Endothelial cell of umbilical vein (primary cell): ENCODE measurements at regions not wholly inside any gene's neighbourhood (a gene's known extent, or its start where the extent isn't known, plus 50 kb on each side); places are given as distances from the start of the nearest gene placed in this dataset.

ENCODE experiments used
- BruUV-seq: library from RNA; stranded (reverse); fragments of 400-500 nt; replicated peaks from 2 replicates; lab custom pipeline; 2021; lab: Mats Ljungman, UMichigan
- CTCF ChIA-PET: fragments of 300-600, 350-600 bp; sonication (Branson Sonifier 250); formaldehyde crosslinking; loops from one replicate; lab custom pipeline; 2021; ENCODE audit warnings: antibody characterized with exemption, inconsistent platforms; lab: Charles Lee
- POLR2A ChIA-PET: fragments of 300-600, 350-600 bp; sonication (Branson Sonifier 250); formaldehyde crosslinking; loops from one replicate; lab custom pipeline; 2021; ENCODE audit warnings: antibody characterized with exemption, inconsistent platforms; lab: Charles Lee
- DNase-seq: peaks from one replicate; pipeline ENCODE4 v3.0.0-alpha.2; 2011; ENCODE audit warnings: low read depth, low spot score
- FAIRE-seq: peaks from 2 replicates; lab custom pipeline; 2011; peaks lifted over from hg19 to GRCh38; lab: Jason Lieb, UNC
- H2AFZ ChIP-seq: 2 replicates; pipeline ENCODE4 v1.6.0; 2012; ENCODE audit warnings: low read depth, low read length, control low read depth, inconsistent platforms
- H3K27ac ChIP-seq: 2 replicates; pipeline ENCODE4 v1.5.1; 2011; ENCODE audit warnings: low read depth, mild to moderate bottlenecking, control low read depth, low read length, moderate library complexity; ENCODE audit not compliant: insufficient read depth
- H3K27me3 ChIP-seq, 2 experiments: 2 replicates each; pipeline versions ENCODE4 v1.6.0 to v1.6.1; 2011; ENCODE audit warnings: low read length in 2 of 2, mixed read lengths in 1 of 2; ENCODE audit not compliant: control insufficient read depth in 2 of 2, insufficient read depth in 2 of 2
- H3K36me3 ChIP-seq, 2 experiments: 2 replicates in 1 of 2; 3 replicates in 1 of 2; pipeline ENCODE4 v1.5.1; 2011; ENCODE audit warnings: low read length in 2 of 2, mild to moderate bottlenecking in 1 of 2, moderate library complexity in 1 of 2; ENCODE audit not compliant: control insufficient read depth in 2 of 2, insufficient read depth in 2 of 2; ENCODE audit errors: extremely low read depth in 1 of 2
- H3K4me1 ChIP-seq: 3 replicates; pipeline ENCODE4 v1.5.1; 2011; ENCODE audit warnings: mild to moderate bottlenecking, low read length; ENCODE audit not compliant: control insufficient read depth, insufficient read depth; ENCODE audit errors: extremely low read depth
- H3K4me2 ChIP-seq: 2 replicates; pipeline ENCODE4 v1.6.1; 2011; ENCODE audit warnings: low read length, control low read depth, mixed read lengths; ENCODE audit not compliant: insufficient read depth
- H3K4me3 ChIP-seq, 3 experiments: fragments of 200-600 bp in 1 of 3; sonication (generic), shearing (Covaris generic) in 1 of 3; replicated peaks in 1 of 3; 2 replicates each; pipeline ENCODE4 v1.5.1; 2011 to 2016; ENCODE audit warnings: control low read depth in 3 of 3, low read length in 3 of 3, mild to moderate bottlenecking in 2 of 3, inconsistent platforms in 1 of 3, low read depth in 1 of 3, moderate library complexity in 1 of 3; ENCODE audit not compliant: insufficient read depth in 1 of 3
- H3K79me2 ChIP-seq: 2 replicates; pipeline ENCODE4 v1.6.0; 2012; ENCODE audit warnings: low read length, inconsistent platforms; ENCODE audit not compliant: control insufficient read depth, insufficient read depth
- H3K9ac ChIP-seq: replicated peaks from 2 replicates; pipeline ENCODE3; 2011; ENCODE audit warnings: low read length, control low read depth; ENCODE audit not compliant: insufficient read depth; ENCODE audit errors: extremely low read depth
- H3K9me1 ChIP-seq: replicated peaks from 3 replicates; pipeline ENCODE4 v1.6.0; 2011; ENCODE audit warnings: mild to moderate bottlenecking, low read length; ENCODE audit not compliant: control insufficient read depth, insufficient read depth; ENCODE audit errors: extremely low read depth
- H3K9me3 ChIP-seq: replicated peaks from 2 replicates; pipeline ENCODE4 v1.5.1; 2012; ENCODE audit warnings: low read length, inconsistent platforms; ENCODE audit not compliant: control insufficient read depth, insufficient read depth
- H4K20me1 ChIP-seq: replicated peaks from 2 replicates; pipeline ENCODE3; 2011; ENCODE audit warnings: mild to moderate bottlenecking, low read length; ENCODE audit not compliant: control insufficient read depth, insufficient read depth; ENCODE audit errors: extremely low read depth
- EZH2 ChIP-seq: IDR thresholded peaks from 2 replicates; pipeline ENCODE4 v1.6.1; 2012; ENCODE audit warnings: borderline replicate concordance, low read depth, mild to moderate bottlenecking, moderate library complexity, low read length, inconsistent platforms; ENCODE audit not compliant: severe bottlenecking
- FOS ChIP-seq: IDR thresholded peaks from 2 replicates; pipeline ENCODE4 v1.6.1; 2011; ENCODE audit warnings: mild to moderate bottlenecking, low read length, moderate library complexity, borderline replicate concordance; ENCODE audit not compliant: insufficient read depth
- GATA2 ChIP-seq: IDR thresholded peaks from 2 replicates; pipeline ENCODE4 v1.7.0; 2011; ENCODE audit warnings: low read depth, mild to moderate bottlenecking, moderate library complexity, mixed read lengths, low read length; ENCODE audit not compliant: insufficient read length, insufficient read depth
- JUN ChIP-seq: IDR thresholded peaks from 2 replicates; pipeline ENCODE4 v1.6.1; 2011; ENCODE audit warnings: borderline replicate concordance, low read depth; ENCODE audit not compliant: insufficient read length, insufficient read depth
- MAX ChIP-seq: IDR thresholded peaks from 2 replicates; pipeline ENCODE4 v1.6.1; 2011; ENCODE audit not compliant: insufficient read depth, insufficient read length
- MYC ChIP-seq: IDR thresholded peaks from one replicate; pipeline ENCODE4 v1.6.1; 2011; ENCODE audit warnings: mild to moderate bottlenecking, low read depth, low read length
- POLR2A ChIP-seq: IDR thresholded peaks from 2 replicates; pipeline ENCODE4 v1.6.1; 2012; ENCODE audit warnings: low read depth, mild to moderate bottlenecking, control low read depth, low read length
- POLR2AphosphoS5 ChIP-seq: IDR thresholded peaks from 2 replicates; pipeline ENCODE4 v1.6.1; 2012; ENCODE audit warnings: low read depth, mild to moderate bottlenecking, control low read depth, low read length, moderate library complexity; ENCODE audit not compliant: insufficient read depth
- dilution Hi-C: fragments of 300-500 bp; cut with MboI; formaldehyde crosslinking; loops from one replicate; pipeline ENCODE4 v1.15.0; 2019; ENCODE audit warnings: low sequenced_read_pairs; ENCODE audit not compliant: extremely low pct_ligation_motif_present
- intact Hi-C: fragments of 100-400 bp; cut with micrococcal nuclease; formaldehyde crosslinking; loops from one replicate; pipeline ENCODE4 v1.10.0; 2022
- TF ChIP-seq, protein P1 (sequence below), 2 donors: IDR thresholded peaks; 1 replicate in 1 of 2; 2 replicates in 1 of 2; pipeline ENCODE4 v1.5.1; 2011; ENCODE audit warnings: low read length in 2 of 2, mild to moderate bottlenecking in 2 of 2, moderate library complexity in 2 of 2, control low read depth in 1 of 2, inconsistent platforms in 1 of 2, low read depth in 1 of 2; ENCODE audit not compliant: insufficient read depth in 1 of 2; ENCODE audit errors: extremely low read depth in 1 of 2

DNA sequence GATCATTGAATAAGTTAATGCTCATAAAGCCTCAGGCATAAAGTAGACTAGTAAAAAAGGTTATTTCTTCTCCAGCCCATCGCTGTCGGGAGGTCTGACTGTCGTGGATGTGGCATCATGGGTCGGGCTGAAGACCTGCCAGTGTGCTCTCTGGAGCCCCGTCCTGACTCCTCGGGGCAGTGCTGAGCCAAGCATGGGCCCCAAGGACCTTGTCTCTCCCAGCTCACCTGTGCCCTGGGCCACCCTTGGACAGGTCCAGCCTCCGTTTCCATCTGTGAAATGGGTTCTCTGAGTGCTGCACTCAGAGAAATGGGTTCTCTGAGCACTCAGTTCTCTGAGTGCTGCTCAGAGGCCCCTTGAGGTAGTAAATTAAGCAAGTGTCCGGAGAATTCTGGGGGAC lies 269.0 kb downstream of the GADD45G start:
- Histone ChIP-seq H3K79me2 (no peaks in the 10 kb centered on the region), H2AFZ (no peak overlapping the region), H3K9me3 (no peaks in the 10 kb centered on the region), H3K9ac (no peak overlapping the region), H3K36me3 (no peaks in the 10 kb centered on the region), H3K4me1 (no peaks in the 10 kb centered on the region), H4K20me1 (no peaks in the 10 kb centered on the region), H3K4me3 (no peak overlapping the region), H3K27ac (no peak overlapping the region), H3K27me3 (no peaks in the 10 kb centered on the region), H3K4me2 (no peak overlapping the region), H3K9me1 (no peaks in the 10 kb centered on the region)
- no peak for FAIRE-seq
- ChIA-PET POLR2A (no interaction called here), CTCF (no interaction called here)
- no peak for DNase-seq
- TF ChIP-seq, protein P1, sequence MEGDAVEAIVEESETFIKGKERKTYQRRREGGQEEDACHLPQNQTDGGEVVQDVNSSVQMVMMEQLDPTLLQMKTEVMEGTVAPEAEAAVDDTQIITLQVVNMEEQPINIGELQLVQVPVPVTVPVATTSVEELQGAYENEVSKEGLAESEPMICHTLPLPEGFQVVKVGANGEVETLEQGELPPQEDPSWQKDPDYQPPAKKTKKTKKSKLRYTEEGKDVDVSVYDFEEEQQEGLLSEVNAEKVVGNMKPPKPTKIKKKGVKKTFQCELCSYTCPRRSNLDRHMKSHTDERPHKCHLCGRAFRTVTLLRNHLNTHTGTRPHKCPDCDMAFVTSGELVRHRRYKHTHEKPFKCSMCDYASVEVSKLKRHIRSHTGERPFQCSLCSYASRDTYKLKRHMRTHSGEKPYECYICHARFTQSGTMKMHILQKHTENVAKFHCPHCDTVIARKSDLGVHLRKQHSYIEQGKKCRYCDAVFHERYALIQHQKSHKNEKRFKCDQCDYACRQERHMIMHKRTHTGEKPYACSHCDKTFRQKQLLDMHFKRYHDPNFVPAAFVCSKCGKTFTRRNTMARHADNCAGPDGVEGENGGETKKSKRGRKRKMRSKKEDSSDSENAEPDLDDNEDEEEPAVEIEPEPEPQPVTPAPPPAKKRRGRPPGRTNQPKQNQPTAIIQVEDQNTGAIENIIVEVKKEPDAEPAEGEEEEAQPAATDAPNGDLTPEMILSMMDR (IDR thresholded peaks at IDR 0.05; ENCODE audit: extremely low read depth in 1 of 2, insufficient read depth in 1 of 2, low read depth in 1 of 2, low read length in 2 of 2): no peak
- TF ChIP-seq POLR2A (no peak), GATA2 (no peak), MYC (no peak), EZH2 (no peak), POLR2AphosphoS5 (no peak), FOS (no peak), JUN (no peak), MAX (no peak)
- intact Hi-C loops (no loop called here), dilution Hi-C loops (no loop called here)
- no TSS peak for BruUV-seq
